M059J (cell line): ENCODE measurements at regions not wholly inside any gene's neighbourhood (a gene's known extent, or its start where the extent isn't known, plus 50 kb on each side); places are given as distances from the start of the nearest gene placed in this dataset.
"Not testable (repeated sequence)": the region's sequence is repeated elsewhere in the genome, so short reads cannot be mapped to it uniquely, and the experiment has no call there.

Source experiments
- DNase-seq: peaks from one replicate; pipeline ENCODE4 v3.0.0-alpha.2; 2012; ENCODE audit warnings: low read depth

GRCh38 chr10:119996944-119997343 is 104.4 kb downstream of the SEC23IP start:
- DNase-seq: no peak

DNA sequence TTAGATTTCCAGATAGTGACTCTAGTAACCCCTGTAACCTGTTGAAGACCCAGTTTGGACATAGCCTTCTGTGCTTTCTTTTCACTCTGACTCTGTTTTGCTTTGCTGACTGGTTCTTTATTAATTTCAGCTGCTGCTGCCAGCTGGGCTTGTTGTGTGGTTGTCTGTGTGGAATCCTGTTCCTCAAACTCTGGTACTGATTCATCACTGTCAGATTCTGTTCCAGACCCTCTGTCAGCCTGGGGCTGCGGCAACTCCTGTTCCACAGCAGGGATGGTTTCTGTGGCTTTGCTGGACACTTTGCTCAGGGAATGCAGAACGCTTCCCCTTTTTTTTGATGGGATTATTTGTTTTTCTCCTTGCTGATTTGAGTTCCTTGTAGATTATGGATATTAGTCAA is 104.9 kb downstream of the SEC23IP start:
- DNase-seq: no peak

- DNase-seq: no peak
Measured at GRCh38 chr10:120002785-120003184, 110.3 kb downstream of the SEC23IP start.

GRCh38 chr10:120005207-120006201 is 113.0 kb downstream of the SEC23IP start:
- peak; percentile 24 for DNase-seq

DNA sequence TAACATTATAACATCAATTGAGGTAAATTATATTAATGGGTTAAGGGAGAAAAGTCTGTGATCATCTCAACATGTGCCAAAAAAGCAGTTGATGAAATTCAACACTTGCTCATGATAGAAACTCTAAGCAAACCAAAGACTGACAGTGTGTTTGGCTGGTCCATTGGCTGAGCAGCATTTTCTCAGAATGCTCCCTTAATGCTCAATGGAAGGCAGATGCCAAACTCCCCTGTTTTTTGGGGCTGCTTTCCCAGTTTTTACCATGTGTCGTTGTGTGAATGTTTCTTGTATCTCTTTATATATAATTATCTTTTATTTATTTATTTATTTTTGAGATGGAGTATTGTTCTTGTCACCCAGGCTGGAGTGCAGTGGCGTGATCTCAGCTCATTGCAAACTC is 114.7 kb downstream of the SEC23IP start:
- DNase-seq: no peak

DNA sequence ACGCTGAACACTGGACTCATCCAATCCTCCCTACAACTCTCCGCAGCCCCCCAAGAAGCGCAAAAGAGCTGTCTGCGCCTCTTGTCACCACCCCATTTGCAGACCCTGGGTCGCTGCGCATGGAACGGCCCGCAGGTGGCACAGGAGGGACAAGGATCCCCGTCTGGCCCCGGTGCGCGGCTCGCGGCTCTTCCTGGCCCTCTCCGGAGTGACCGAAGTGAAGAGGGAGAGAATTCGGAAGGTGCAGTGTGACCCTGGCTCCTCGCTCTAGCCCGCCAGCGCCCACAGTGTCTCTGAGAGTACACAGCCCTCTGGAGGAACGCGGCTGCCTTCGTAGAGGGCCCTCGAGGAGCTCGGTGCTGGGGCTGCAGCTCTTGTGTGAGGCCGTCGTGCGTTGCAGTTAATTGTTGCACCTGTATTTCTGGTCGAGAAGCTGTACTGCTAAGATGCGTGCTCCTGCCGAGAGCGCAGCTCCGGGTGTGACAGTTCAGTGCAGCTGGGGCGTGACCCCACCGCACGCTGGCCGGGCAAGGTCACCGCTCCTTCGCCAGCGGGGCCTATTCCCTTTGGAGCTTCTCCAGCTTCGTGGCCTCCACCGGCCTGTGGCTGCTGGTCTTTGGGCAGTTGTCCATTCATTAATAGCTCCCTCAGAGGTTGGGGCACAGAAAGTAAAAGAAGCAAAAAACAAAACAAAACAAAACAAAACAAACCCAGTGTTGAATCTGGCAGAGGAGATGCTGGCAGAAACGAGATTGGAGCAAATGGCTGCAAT is 119.0 kb downstream of the SEC23IP start:
- peak; percentile 54 for DNase-seq

DNA sequence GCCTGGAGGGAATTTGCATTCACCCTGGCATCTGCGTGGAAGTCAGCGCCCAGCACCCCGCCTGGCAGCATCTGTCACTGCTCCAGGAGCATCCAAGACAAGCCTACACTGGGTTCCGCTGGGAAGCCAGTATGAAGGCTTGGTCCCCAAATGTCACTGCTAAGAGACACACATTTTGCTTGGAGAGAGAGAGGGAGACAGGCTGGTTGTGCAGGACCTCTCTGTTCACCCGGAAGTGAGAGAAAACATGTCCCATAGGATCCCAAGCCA is 119.5 kb downstream of the SEC23IP start:
- no peak for DNase-seq

- DNase-seq: peak; percentile 90
Measured at GRCh38 chr10:120012566-120012965, 120.0 kb downstream of the SEC23IP start.

GRCh38 chr10:120014031-120014430 is 121.5 kb downstream of the SEC23IP start:
- no peak for DNase-seq

DNA sequence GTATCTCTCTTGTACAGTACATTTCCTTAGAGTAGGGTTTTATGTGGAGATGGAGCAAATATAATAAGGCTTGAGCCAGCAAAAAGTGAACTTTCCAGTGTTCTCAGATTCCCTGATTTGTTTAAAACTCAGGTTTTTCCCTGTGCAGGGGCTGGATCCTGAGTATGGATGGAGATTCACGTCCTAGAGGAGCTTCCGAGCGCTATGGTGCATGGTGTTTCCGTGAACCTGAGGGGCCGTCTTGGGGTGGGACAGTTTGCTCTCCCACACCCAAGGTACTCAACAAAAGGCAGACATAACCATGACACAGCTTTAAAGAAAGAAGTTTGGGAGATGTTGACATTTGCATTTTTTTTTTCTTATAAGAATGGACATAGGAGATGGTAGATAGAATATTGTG is 122.5 kb downstream of the SEC23IP start:
- no peak for DNase-seq

GRCh38 chr10:120016906-120017305 is 124.4 kb downstream of the SEC23IP start:
- DNase-seq: no peak

GRCh38 chr10:120017733-120018417 is 125.3 kb downstream of the SEC23IP start:
- DNase-seq: no peak

- no peak for DNase-seq
Measured at GRCh38 chr10:120018695-120019094, 126.2 kb downstream of the SEC23IP start.

DNA sequence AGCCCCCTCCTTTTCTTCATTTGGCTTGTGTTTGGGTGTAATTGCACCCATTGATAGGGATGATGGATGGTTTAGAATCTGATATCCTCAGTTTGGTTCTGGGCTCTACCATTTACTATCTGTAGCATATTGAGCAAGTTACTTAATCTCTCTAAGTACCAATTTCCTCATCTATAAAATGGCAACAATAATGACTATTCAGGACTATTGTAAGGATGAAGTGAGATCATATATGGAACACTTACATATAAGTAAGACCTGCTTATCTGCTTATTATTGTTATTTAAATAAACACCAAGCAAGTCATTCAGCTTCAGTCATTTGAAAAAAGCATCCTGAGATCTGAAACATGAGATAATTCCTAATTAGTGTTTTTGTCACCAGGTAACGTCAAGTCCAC is 127.0 kb downstream of the SEC23IP start:
- no peak for DNase-seq

GRCh38 chr10:120022357-120022756 is 129.8 kb downstream of the SEC23IP start:
- no peak for DNase-seq

GRCh38 chr10:120034236-120034635 is 141.7 kb downstream of the SEC23IP start:
- no peak for DNase-seq

DNA sequence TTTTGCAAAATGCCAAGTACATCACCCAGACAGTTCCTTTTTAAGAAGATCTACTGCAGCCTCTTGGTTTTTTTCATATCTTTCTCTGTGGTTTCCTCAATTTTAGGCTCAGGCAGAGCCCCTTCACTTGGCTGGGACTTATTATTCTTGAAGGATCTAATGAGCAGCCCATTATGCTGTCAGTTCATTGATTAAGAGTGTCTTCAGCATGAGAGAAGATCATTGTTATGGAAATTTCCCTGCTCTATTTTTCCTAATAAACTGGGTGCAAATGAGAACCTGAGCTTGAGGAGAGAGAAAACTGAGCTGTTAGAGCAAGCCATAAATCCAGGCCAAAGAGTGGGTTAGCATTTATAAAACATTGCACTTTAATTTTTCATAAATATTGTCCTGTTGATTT is 146.5 kb downstream of the SEC23IP start:
- no peak for DNase-seq

DNA sequence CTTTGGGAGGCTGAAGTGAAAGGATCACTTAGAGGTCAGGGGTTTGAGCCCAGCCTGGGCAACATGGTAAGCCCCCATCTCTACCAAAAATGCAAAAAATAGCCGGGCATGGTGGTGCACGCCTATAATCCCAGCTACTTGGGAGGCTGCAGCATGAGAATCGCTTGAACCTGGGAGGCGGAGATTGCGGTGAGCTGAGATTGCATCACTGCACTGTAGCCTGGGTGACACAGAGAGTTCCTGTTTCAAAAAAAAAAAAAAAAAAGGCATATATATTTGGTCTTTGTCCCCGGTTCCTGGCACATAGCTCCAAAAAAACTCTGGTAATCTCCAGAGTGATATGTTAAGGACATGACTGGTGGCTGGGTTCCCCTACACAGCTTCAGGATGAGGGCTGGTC is 147.3 kb downstream of the SEC23IP start:
- no peak for DNase-seq

GRCh38 chr10:120041807-120042559 is 149.5 kb downstream of the SEC23IP start:
- no peak for DNase-seq

DNA sequence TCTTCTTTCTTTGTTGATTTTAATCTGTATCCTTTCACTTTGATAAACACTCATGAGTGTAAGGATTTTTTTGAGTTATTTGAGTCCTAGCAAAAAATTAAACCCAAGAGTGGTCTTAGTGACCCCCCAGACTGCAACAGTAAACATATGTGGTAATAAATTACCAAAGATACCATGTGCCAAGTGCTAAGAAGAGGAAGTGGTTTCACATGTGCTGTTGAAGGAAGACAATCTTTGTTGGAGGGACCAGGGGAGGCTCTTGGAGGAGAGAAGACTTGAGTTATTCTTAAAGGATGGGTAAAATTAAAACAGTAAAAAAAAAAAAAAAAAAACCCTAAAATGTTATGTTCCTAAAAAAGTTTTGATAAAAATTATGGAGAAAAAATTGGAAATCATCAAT is 150.2 kb downstream of the SEC23IP start:
- no peak for DNase-seq

- not testable (repeated sequence) for DNase-seq
Measured at GRCh38 chr10:120047373-120047772, 154.8 kb downstream of the SEC23IP start.

- no peak for DNase-seq
Measured at GRCh38 chr10:120047926-120048325, 155.4 kb downstream of the SEC23IP start.
